Chondrocyte (in vitro differentiated cells): ENCODE measurements at regions not wholly inside any gene's neighbourhood (a gene's known extent, or its start where the extent isn't known, plus 50 kb on each side); places are given as distances from the start of the nearest gene placed in this dataset.

Source experiments
- DNase-seq: peaks from one replicate; pipeline ENCODE4 v3.0.0; 2021; ENCODE audit warnings: mixed read lengths, low spot score
- H3K27ac Mint-ChIP-seq: one replicate; pipeline ENCODE4 v1.8.0; 2021; ENCODE audit warnings: mild to moderate bottlenecking, moderate library complexity, mixed read lengths; ENCODE audit not compliant: unreplicated experiment
- H3K27me3 Mint-ChIP-seq: 2 replicates; pipeline ENCODE4 v1.8.0; 2021; ENCODE audit warnings: low read depth, mixed read lengths
- H3K36me3 Mint-ChIP-seq: 2 replicates; pipeline ENCODE4 v1.8.0; 2021; ENCODE audit warnings: low read depth, mixed read lengths
- H3K4me1 Mint-ChIP-seq: 2 replicates; pipeline ENCODE4 v1.8.0; 2021; ENCODE audit warnings: low read depth, mild to moderate bottlenecking, mixed read lengths
- H3K4me3 Mint-ChIP-seq: one replicate; pipeline ENCODE4 v1.8.0; 2021; ENCODE audit warnings: mild to moderate bottlenecking, moderate library complexity, mixed read lengths; ENCODE audit not compliant: unreplicated experiment
- H3K9me3 Mint-ChIP-seq: 2 replicates; pipeline ENCODE4 v1.8.0; 2021; ENCODE audit warnings: low read depth, mixed read lengths
- TF ChIP-seq, protein P1 (sequence below): fragments of 200-600 bp; sonication (generic); IDR thresholded peaks from 2 replicates; pipeline ENCODE4 v1.5.0; 2021; ENCODE audit warnings: antibody characterized with exemption, mild to moderate bottlenecking, moderate library complexity

DNA sequence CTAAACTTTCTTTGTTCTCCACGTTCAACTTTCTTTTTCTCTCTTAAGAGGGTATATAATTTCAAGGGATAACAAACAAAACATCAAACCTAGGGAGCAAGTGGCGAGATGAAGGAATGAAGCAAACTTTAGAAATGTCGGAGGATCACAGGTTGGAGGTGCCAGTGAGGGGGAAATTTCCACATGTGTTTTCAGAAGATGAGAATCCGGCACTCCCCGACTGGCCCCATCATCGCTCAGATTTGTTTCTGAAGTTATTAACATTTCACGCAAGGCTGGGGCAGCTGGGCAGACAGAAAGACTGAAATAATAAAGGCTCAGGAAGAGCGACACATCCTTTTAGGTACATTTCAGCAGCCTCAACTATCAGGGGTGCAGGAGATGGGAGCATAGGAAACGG lies 134.9 kb downstream of the SMIM20 start:
- Mint-ChIP-seq H3K4me1 (peaks cover 13% of the 10 kb centered on the region), H3K36me3 (no peaks in the 10 kb centered on the region), H3K27ac (peak overlapping the region; percentile 94), H3K9me3 (peaks cover 7% of the 10 kb centered on the region), H3K4me3 (peak overlapping the region; percentile 1), H3K27me3 (peaks cover 1% of the 10 kb centered on the region)
- no peak for DNase-seq
- TF ChIP-seq, protein P1, sequence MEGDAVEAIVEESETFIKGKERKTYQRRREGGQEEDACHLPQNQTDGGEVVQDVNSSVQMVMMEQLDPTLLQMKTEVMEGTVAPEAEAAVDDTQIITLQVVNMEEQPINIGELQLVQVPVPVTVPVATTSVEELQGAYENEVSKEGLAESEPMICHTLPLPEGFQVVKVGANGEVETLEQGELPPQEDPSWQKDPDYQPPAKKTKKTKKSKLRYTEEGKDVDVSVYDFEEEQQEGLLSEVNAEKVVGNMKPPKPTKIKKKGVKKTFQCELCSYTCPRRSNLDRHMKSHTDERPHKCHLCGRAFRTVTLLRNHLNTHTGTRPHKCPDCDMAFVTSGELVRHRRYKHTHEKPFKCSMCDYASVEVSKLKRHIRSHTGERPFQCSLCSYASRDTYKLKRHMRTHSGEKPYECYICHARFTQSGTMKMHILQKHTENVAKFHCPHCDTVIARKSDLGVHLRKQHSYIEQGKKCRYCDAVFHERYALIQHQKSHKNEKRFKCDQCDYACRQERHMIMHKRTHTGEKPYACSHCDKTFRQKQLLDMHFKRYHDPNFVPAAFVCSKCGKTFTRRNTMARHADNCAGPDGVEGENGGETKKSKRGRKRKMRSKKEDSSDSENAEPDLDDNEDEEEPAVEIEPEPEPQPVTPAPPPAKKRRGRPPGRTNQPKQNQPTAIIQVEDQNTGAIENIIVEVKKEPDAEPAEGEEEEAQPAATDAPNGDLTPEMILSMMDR = no peak

DNA sequence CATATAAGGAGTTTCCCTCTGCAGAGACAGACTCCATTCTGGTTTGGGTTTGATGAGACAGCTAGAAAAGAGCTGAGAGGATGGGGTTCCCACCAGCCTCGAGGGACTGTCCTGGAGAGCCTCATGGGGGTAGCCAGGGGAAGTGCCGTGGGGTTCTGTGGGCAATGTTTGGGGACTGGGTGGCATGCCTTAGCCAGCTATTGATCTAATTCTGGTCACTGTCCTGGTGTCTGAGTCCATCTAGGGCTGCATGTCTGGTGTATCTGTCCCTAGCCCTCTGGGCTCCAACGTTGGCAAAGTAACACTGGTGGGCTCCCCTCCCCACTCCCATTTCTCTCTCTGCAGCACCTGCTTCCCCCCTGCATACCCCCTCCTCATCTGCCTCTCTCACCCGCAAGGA lies 135.4 kb downstream of the SMIM20 start:
- TF ChIP-seq, protein P1 = no peak

DNA sequence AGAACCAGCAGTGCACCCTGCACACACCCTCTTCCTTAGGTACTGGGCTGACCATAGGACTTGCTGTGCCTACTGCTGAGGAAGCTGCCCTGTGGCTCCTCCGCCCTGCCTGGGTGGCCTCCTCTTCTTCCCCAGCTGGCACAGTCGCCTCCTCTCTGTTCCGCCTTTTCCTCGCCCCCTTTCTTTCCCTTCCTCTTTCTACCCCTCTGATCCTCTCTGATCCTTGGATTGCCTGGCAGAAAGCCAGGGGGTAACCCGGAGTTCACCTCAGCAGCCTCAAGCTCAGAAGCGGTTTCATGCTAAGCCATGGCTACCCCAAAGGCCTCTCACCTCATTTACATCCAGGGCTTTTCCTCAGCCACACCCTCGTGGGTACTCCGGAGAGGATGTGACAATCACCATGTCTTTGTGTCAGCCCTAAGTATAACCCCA lies 136.2 kb downstream of the SMIM20 start:
- Mint-ChIP-seq H3K27ac (no peak overlapping the region), H3K4me3 (no peak overlapping the region)
- DNase-seq = no peak

More for the DNA sequence above, 135.4 kb downstream of the SMIM20 start:
- DNase-seq = no peak
- peak overlapping the region; percentile 94 for H3K27ac Mint-ChIP-seq
- peaks cover 5% of the 10 kb centered on the region for H3K27me3 Mint-ChIP-seq
- H3K4me1 Mint-ChIP-seq = peaks cover 13% of the 10 kb centered on the region
- H3K4me3 Mint-ChIP-seq = no peak overlapping the region
- H3K9me3 Mint-ChIP-seq = peaks cover 7% of the 10 kb centered on the region
- H3K36me3 Mint-ChIP-seq = no peaks in the 10 kb centered on the region

DNA sequence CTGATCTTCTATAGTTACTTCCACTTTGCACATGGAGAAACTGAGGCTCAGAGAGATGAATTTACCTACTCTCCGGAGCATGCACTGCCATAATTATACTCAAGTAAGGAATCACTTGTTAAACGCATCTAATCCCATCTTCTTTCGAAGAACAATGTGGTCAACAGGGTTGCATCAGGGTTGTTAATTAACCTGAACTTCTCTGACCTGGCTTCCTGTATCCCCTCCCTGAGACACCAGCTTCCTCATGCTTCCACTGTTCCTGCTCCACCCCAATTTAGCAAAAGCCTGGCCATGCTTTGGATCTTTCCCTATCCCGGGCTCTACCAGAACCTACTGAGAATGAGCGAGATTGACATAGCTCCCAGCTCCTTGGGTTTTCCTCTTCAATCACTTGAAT lies 136.7 kb downstream of the SMIM20 start:
- Mint-ChIP-seq H3K4me3 (no peak overlapping the region), H3K4me1 (peaks cover 13% of the 10 kb centered on the region), H3K9me3 (peaks cover 7% of the 10 kb centered on the region), H3K27ac (no peak overlapping the region), H3K36me3 (no peaks in the 10 kb centered on the region), H3K27me3 (peaks cover 5% of the 10 kb centered on the region)
- TF ChIP-seq, protein P1 = no peak
- DNase-seq = no peak

More for the DNA sequence above, 136.2 kb downstream of the SMIM20 start:
- peaks cover 5% of the 10 kb centered on the region for H3K27me3 Mint-ChIP-seq
- TF ChIP-seq, protein P1 = no peak
- H3K9me3 Mint-ChIP-seq = peaks cover 7% of the 10 kb centered on the region
- H3K36me3 Mint-ChIP-seq = no peaks in the 10 kb centered on the region
- H3K4me1 Mint-ChIP-seq = peaks cover 13% of the 10 kb centered on the region

DNA sequence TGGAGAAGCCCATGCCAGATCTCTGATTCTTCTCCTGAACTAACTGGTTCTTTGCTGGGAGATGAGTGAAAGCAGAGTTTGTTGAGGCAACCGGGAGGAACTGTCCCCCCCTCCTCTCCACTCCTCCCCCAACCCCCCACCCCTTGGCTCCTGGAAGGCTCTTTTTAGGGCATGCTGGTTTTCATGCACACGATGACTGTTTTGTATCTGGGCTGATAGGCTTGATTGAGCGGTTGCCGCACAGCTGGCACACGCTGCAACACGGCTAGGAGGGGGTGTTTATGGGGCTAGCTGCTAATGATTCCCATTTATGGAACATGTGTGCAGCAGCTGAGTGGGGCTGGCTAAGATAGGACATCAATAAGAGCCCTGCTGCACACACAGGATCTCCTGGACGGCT lies 137.2 kb downstream of the SMIM20 start:
- no peak overlapping the region for H3K27ac Mint-ChIP-seq
- H3K36me3 Mint-ChIP-seq = no peaks in the 10 kb centered on the region
- peaks cover 13% of the 10 kb centered on the region for H3K4me1 Mint-ChIP-seq
- no peak overlapping the region for H3K4me3 Mint-ChIP-seq
- DNase-seq = no peak
- TF ChIP-seq, protein P1 = no peak
- H3K9me3 Mint-ChIP-seq = peaks cover 5% of the 10 kb centered on the region
- H3K27me3 Mint-ChIP-seq = peaks cover 5% of the 10 kb centered on the region
